ENCODE measurements at regions not wholly inside any gene's neighbourhood (a gene's known extent, or its start where the extent isn't known, plus 50 kb on each side); places are given as distances from the start of the nearest gene placed in this dataset.

- TF ChIP-seq POLR2A (IDR thresholded peaks at IDR 0.05; ENCODE audit: low read depth, low read length) (no peak), POLR2AphosphoS5 (IDR thresholded peaks at IDR 0.05; ENCODE audit: low read depth, low read length) (no peak), POU2F2 (IDR thresholded peaks at IDR 0.05; ENCODE audit: low read depth, low read length) (no peak)
These were observed 407.3 kb downstream of the GXYLT1 start for GRCh38 chr12:41737423-41737822.
